Upper lobe of left lung (tissue), 6 donors: ENCODE measurements at regions not wholly inside any gene's neighbourhood (a gene's known extent, or its start where the extent isn't known, plus 50 kb on each side); places are given as distances from the start of the nearest gene placed in this dataset.

Source experiments
- ATAC-seq, 2 donors: fragments of 200-7000 bp; cut with Tn5 transposase; one replicate each; pipeline ENCODE4 v1.9.1; 2022; ENCODE audit warnings: mild to moderate bottlenecking in 2 of 2, moderate library complexity in 2 of 2; ENCODE audit not compliant: low FRiP score in 2 of 2
- DNase-seq, 2 donors: peaks; one replicate each; pipeline ENCODE4 v3.0.0-alpha.2; 2019 to 2020
- H3K27ac ChIP-seq, 4 donors: fragments of 200-600 bp; sonication (generic); one replicate each; pipeline ENCODE4 v1.5.1; 2016 to 2019
- H3K27me3 ChIP-seq, 4 donors: fragments of 200-600 bp; sonication (generic); one replicate each; pipeline ENCODE4 v1.5.1; 2017 to 2019
- H3K36me3 ChIP-seq, 4 donors: fragments of 200-600 bp; sonication (generic); one replicate each; pipeline ENCODE4 v1.5.1; 2016 to 2019
- H3K4me1 ChIP-seq, 4 donors: fragments of 200-600 bp; sonication (generic); one replicate each; pipeline ENCODE4 v1.5.1; 2018 to 2019
- H3K4me3 ChIP-seq, 4 donors: fragments of 200-600 bp; sonication (generic); one replicate each; pipeline ENCODE4 v1.5.1; 2017 to 2019; ENCODE audit warnings: mild to moderate bottlenecking in 2 of 4, moderate library complexity in 1 of 4
- H3K9me3 ChIP-seq, 4 donors: fragments of 200-600 bp; sonication (generic); one replicate each; pipeline ENCODE4 v1.5.1; 2018 to 2019
- CTCF ChIP-seq, 6 experiments: fragments of 450-650 bp in 4 of 6; fragments of 200-600 bp in 2 of 6; sonication (generic) in 2 of 6; IDR thresholded peaks; one replicate each; pipeline ENCODE4 v1.5.1; 2016 to 2019; ENCODE audit warnings: antibody characterized with exemption in 6 of 6
- EP300 ChIP-seq, 4 donors: sonication (generic); formaldehyde crosslinking; IDR thresholded peaks; one replicate each; pipeline ENCODE4 v1.5.1; 2017; ENCODE audit warnings: antibody characterized with exemption in 4 of 4, control low read depth in 2 of 4
- POLR2A ChIP-seq, 4 donors: fragments of 450-650 bp; IDR thresholded peaks; one replicate each; pipeline ENCODE4 v1.5.1; 2016 to 2017; ENCODE audit warnings: antibody characterized with exemption in 4 of 4, mild to moderate bottlenecking in 2 of 4
- POLR2AphosphoS5 ChIP-seq, 2 donors: sonication (generic); formaldehyde crosslinking; IDR thresholded peaks; one replicate each; pipeline ENCODE4 v1.5.1; 2017; ENCODE audit warnings: antibody characterized with exemption in 2 of 2
- WGBS, 2 donors: methylation state at CpG; one replicate each; pipeline ENCODE4 v1.1.5; 2017 to 2018; 5-methylcytosine and 5-hydroxymethylcytosine counted together
- donor health status: DM: no; HTN: no; CAD: no; lungs with moderate emphysema.
- donor health status: DM: no; HTN: yes; CAD: no; lungs with severe emphysema.

- no peaks in the 10 kb centered on the region for H3K36me3 ChIP-seq
- WGBS, 2 donors = 63 to 72% methylated on average over 3 of the region's 3 CpGs
- DNase-seq (no peak), ATAC-seq (no peak)
- H3K9me3 ChIP-seq = no peaks in the 10 kb centered on the region
- H3K4me3 ChIP-seq = no peak overlapping the region
- H3K4me1 ChIP-seq = no peaks in the 10 kb centered on the region
- H3K27ac ChIP-seq = no peak overlapping the region
- TF ChIP-seq POLR2AphosphoS5 (IDR thresholded peaks at IDR 0.05) (no peak), POLR2A (IDR thresholded peaks at IDR 0.05) (no peak), EP300 (IDR thresholded peaks at IDR 0.05) (no peak), CTCF (IDR thresholded peaks at IDR 0.05) (no peak)
- no peaks in the 10 kb centered on the region for H3K27me3 ChIP-seq
These were observed 419.6 kb upstream of the TGFBR2 start for GRCh38 chr3:30186741-30187219.

DNA sequence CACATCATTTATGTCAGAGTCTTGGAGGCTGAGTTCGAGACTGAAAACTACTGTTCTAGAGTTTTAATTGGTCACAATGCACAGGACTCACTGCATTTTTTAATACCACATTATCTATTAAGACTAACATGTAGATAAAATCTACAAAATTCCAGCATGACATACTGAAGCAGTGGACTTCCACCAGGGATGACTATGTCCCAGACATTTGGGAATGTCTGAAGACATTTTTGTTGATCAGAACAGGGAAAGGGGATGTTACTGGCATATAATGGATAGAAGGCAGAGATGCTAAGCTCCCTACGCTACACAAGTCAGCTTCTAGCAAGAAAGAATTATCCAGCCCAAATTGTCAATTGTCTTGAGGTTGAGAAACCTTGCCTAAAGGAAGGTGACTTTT, 419.0 kb upstream of the TGFBR2 start:
- Histone ChIP-seq H3K4me1 (no peaks in the 10 kb centered on the region), H3K27ac (no peak overlapping the region), H3K27me3 (no peaks in the 10 kb centered on the region), H3K4me3 (no peak overlapping the region), H3K9me3 (no peaks in the 10 kb centered on the region), H3K36me3 (no peaks in the 10 kb centered on the region)
- no peak for DNase-seq
- 92% methylated on average over 2 of the region's 2 CpGs for WGBS, 2 donors
- TF ChIP-seq POLR2A (IDR thresholded peaks at IDR 0.05) = no peak
- no peak for TF ChIP-seq POLR2AphosphoS5 (IDR thresholded peaks at IDR 0.05)
- no peak for TF ChIP-seq CTCF (IDR thresholded peaks at IDR 0.05)
- no peak for TF ChIP-seq EP300 (IDR thresholded peaks at IDR 0.05)
- ATAC-seq = no peak

- no peaks in the 10 kb centered on the region for H3K36me3 ChIP-seq
- WGBS, 2 donors = 100% methylated on average over 1 of the region's 1 CpG
- H3K4me3 ChIP-seq = no peak overlapping the region
- H3K9me3 ChIP-seq = no peaks in the 10 kb centered on the region
- no peaks in the 10 kb centered on the region for H3K27me3 ChIP-seq
- ATAC-seq (no peak), DNase-seq (no peak)
- no peak overlapping the region for H3K27ac ChIP-seq
- no peak for TF ChIP-seq POLR2A (IDR thresholded peaks at IDR 0.05)
- TF ChIP-seq POLR2AphosphoS5 (IDR thresholded peaks at IDR 0.05) = no peak
- no peak for TF ChIP-seq EP300 (IDR thresholded peaks at IDR 0.05)
- no peak for TF ChIP-seq CTCF (IDR thresholded peaks at IDR 0.05)
- H3K4me1 ChIP-seq = no peaks in the 10 kb centered on the region
These were observed 417.7 kb upstream of the TGFBR2 start for GRCh38 chr3:30188713-30189112.

DNA sequence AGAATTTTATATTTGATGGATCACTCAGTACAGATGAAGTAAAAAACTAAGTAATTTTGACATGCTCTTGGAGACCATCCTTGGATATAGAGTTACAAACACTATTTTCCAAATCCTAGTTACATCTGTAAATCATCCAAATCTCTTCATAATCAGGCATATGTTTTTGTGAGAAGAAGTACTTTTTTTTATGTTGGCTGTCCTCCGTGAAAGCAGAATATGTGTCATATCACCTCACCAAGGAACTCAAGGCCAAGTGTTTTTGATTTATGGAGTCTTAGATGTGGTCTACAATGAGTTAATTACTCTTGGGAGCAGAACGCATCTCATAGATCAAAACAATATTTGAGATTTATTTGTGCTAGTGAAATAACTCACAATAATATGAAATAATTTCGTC, 416.5 kb upstream of the TGFBR2 start:
- H3K27ac ChIP-seq = no peak overlapping the region
- whole genome bisulfite sequencing, 2 donors = 62 to 76% methylated on average over 3 of the region's 3 CpGs
- no peak overlapping the region for H3K4me3 ChIP-seq
- H3K36me3 ChIP-seq = no peaks in the 10 kb centered on the region
- H3K4me1 ChIP-seq = no peaks in the 10 kb centered on the region
- peak in 1 of 2 donors; percentile 79 for ATAC-seq
- TF ChIP-seq EP300 (IDR thresholded peaks at IDR 0.05) (no peak), POLR2A (IDR thresholded peaks at IDR 0.05) (no peak), POLR2AphosphoS5 (IDR thresholded peaks at IDR 0.05) (no peak), CTCF (IDR thresholded peaks at IDR 0.05) (no peak)
- DNase-seq = no peak
- no peaks in the 10 kb centered on the region for H3K9me3 ChIP-seq
- H3K27me3 ChIP-seq = no peaks in the 10 kb centered on the region

- WGBS, 2 donors = 20 to 76% methylated on average over 2 of the region's 2 CpGs
- TF ChIP-seq POLR2A (IDR thresholded peaks at IDR 0.05) = no peak
- TF ChIP-seq CTCF (IDR thresholded peaks at IDR 0.05) = no peak
- TF ChIP-seq EP300 (IDR thresholded peaks at IDR 0.05) = no peak
- no peak for TF ChIP-seq POLR2AphosphoS5 (IDR thresholded peaks at IDR 0.05)
- Histone ChIP-seq H3K4me3 (no peak overlapping the region), H3K4me1 (peaks cover 0 to 6% (median 3%) of the 10 kb centered on the region in 4 donors), H3K36me3 (no peaks in the 10 kb centered on the region), H3K27ac (no peak overlapping the region), H3K9me3 (no peaks in the 10 kb centered on the region), H3K27me3 (no peaks in the 10 kb centered on the region)
- DNase-seq = no peak
- no peak for ATAC-seq
These were observed 412.8 kb upstream of the TGFBR2 start for GRCh38 chr3:30193625-30194044.
